Muscle of arm (tissue), 1 donor: ENCODE measurements at regions not wholly inside any gene's neighbourhood (a gene's known extent, or its start where the extent isn't known, plus 50 kb on each side); places are given as distances from the start of the nearest gene placed in this dataset.

Experiments
- DNase-seq: peaks from one replicate; pipeline ENCODE4 v3.0.0-alpha.2; 2013

GRCh38 chr18:42185486-42185885 is 230.5 kb downstream of the PIK3C3 start:
- no peak for DNase-seq

GRCh38 chr18:42187611-42188380 is 232.8 kb downstream of the PIK3C3 start:
- no peak for DNase-seq

GRCh38 chr18:42190643-42191042 is 235.6 kb downstream of the PIK3C3 start:
- DNase-seq, result no peak

- DNase-seq, result no peak
These were observed 237.5 kb downstream of the PIK3C3 start for GRCh38 chr18:42192251-42193248.

- no peak for DNase-seq
These were observed 241.6 kb downstream of the PIK3C3 start for GRCh38 chr18:42196651-42197050.

GRCh38 chr18:42201137-42201536 is 246.1 kb downstream of the PIK3C3 start:
- DNase-seq, result no peak

- DNase-seq, result no peak
These were observed 256.2 kb downstream of the PIK3C3 start for GRCh38 chr18:42211201-42211600.

GRCh38 chr18:42222557-42222956 is 267.5 kb downstream of the PIK3C3 start:
- DNase-seq, result no peak

GRCh38 chr18:42228581-42228980 is 273.5 kb downstream of the PIK3C3 start:
- DNase-seq, result no peak

GRCh38 chr18:42229211-42230210 is 274.5 kb downstream of the PIK3C3 start:
- no peak for DNase-seq

- DNase-seq, result no peak
These were observed 275.6 kb downstream of the PIK3C3 start for GRCh38 chr18:42230636-42231035.

GRCh38 chr18:42231284-42231683 is 276.2 kb downstream of the PIK3C3 start:
- DNase-seq, result no peak

GRCh38 chr18:42231796-42232195 is 276.8 kb downstream of the PIK3C3 start:
- DNase-seq, result no peak

GRCh38 chr18:42233908-42234307 is 278.9 kb downstream of the PIK3C3 start:
- DNase-seq, result no peak

- no peak for DNase-seq
These were observed 287.7 kb downstream of the PIK3C3 start for GRCh38 chr18:42242758-42243157.

- DNase-seq, result no peak
These were observed 290.1 kb downstream of the PIK3C3 start for GRCh38 chr18:42245137-42245536.

- DNase-seq, result no peak
These were observed 301.1 kb downstream of the PIK3C3 start for GRCh38 chr18:42255908-42256765.

- no peak for DNase-seq
These were observed 303.4 kb downstream of the PIK3C3 start for GRCh38 chr18:42258301-42258965.

- no peak for DNase-seq
These were observed 306.7 kb downstream of the PIK3C3 start for GRCh38 chr18:42261731-42262130.

- DNase-seq, result no peak
These were observed 309.5 kb downstream of the PIK3C3 start for GRCh38 chr18:42264497-42264896.
